Right lobe of liver (tissue), 6 donors: ENCODE measurements at regions not wholly inside any gene's neighbourhood (a gene's known extent, or its start where the extent isn't known, plus 50 kb on each side); places are given as distances from the start of the nearest gene placed in this dataset.

ENCODE experiments used
- ATAC-seq, 4 donors: fragments of 200-7000 bp; cut with Tn5 transposase; one replicate each; pipeline ENCODE4 v1.9.1; 2020; ENCODE audit warnings: mild to moderate bottlenecking in 4 of 4, moderate library complexity in 4 of 4
- DNase-seq, 3 donors: peaks; one replicate each; pipeline ENCODE4 v3.0.0-alpha.2; 2020
- H3K27ac ChIP-seq, 3 donors: fragments of 200-600 bp; one replicate each; pipeline ENCODE4 v1.8.0; 2022
- H3K27me3 ChIP-seq, 2 donors: fragments of 200-600 bp; one replicate each; pipeline ENCODE4 v1.8.0; 2022
- H3K36me3 ChIP-seq, 4 donors: fragments of 200-600 bp; sonication (generic) in 1 of 4; one replicate each; pipeline versions ENCODE4 v1.5.1 to v1.8.0; 2017 to 2022; ENCODE audit warnings: control low read depth in 1 of 4
- H3K4me1 ChIP-seq, 4 donors: fragments of 200-600 bp; sonication (generic) in 1 of 4; one replicate each; pipeline versions ENCODE4 v1.5.1 to v1.8.0; 2017 to 2022; ENCODE audit warnings: control low read depth in 1 of 4
- H3K4me3 ChIP-seq, 3 donors: fragments of 200-600 bp; one replicate each; pipeline ENCODE4 v1.8.0; 2022
- H3K9me3 ChIP-seq, 4 donors: fragments of 200-600 bp; sonication (generic) in 1 of 4; one replicate each; pipeline versions ENCODE4 v1.5.1 to v1.8.0; 2017 to 2022; ENCODE audit warnings: control low read depth in 1 of 4
- POLR2A ChIP-seq: fragments of 450-650 bp; IDR thresholded peaks from one replicate; pipeline ENCODE4 v1.6.1; 2017; ENCODE audit warnings: antibody characterized with exemption, mild to moderate bottlenecking
- WGBS: methylation state at CpG from one replicate; pipeline ENCODE4 v1.1.6; 2018; ENCODE audit warnings: low coverage, low lambda C conversion rate; ENCODE audit not compliant: insufficient coverage; ENCODE audit errors: missing lambda C conversion rate; 5-methylcytosine and 5-hydroxymethylcytosine counted together
- intact Hi-C, 2 donors: fragments of 100-400 bp; cut with DNase I; formaldehyde crosslinking; loops; one replicate each; pipeline versions ENCODE4 v1.11.2 to v1.14.1; 2022
- TF ChIP-seq, protein P1 (sequence below), 4 donors: fragments of 200-600 bp in 3 of 4; fragments of 450-650 bp in 1 of 4; IDR thresholded peaks; one replicate each; pipeline versions ENCODE4 v1.5.1 to v1.8.0; 2016 to 2022; ENCODE audit warnings: antibody characterized with exemption in 4 of 4, mild to moderate bottlenecking in 2 of 4
- donor health status: DM: no; HTN: yes; CAD: no.
- donor health status: DM: no; HTN: no; CAD: no.
- donor health status: DM: no; HTN: no; CAD: no.
- donor health status: DM: no; HTN: yes; CAD: no.
- donor health status: DM: no; HTN: yes; CAD: no.

DNA sequence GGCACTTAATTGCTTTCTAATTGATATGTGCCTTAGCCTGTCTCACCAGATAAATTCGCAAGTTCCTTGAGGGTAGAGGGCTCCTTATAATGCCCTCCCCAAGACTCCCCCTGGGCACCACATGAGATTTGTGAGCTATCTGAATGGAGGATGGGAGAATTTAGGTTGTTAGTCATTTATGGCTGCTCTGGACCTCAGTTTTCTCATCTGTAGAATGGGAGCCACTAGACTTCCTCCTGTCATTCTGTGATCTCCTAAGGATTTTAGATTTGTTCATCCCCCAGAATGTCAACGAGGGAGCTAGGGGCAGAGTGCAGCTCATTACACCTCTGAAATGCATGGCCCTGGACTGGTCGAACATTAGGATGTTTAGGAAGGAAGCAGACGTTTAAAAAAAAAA, 294.6 kb downstream of the MIAT start:
- no peak for DNase-seq
- Histone ChIP-seq H3K36me3 (no peaks in the 10 kb centered on the region), H3K9me3 (no peaks in the 10 kb centered on the region), H3K4me1 (no peaks in the 10 kb centered on the region), H3K27ac (no peak overlapping the region), H3K4me3 (no peak overlapping the region), H3K27me3 (no peaks in the 10 kb centered on the region)
- TF ChIP-seq, protein P1, sequence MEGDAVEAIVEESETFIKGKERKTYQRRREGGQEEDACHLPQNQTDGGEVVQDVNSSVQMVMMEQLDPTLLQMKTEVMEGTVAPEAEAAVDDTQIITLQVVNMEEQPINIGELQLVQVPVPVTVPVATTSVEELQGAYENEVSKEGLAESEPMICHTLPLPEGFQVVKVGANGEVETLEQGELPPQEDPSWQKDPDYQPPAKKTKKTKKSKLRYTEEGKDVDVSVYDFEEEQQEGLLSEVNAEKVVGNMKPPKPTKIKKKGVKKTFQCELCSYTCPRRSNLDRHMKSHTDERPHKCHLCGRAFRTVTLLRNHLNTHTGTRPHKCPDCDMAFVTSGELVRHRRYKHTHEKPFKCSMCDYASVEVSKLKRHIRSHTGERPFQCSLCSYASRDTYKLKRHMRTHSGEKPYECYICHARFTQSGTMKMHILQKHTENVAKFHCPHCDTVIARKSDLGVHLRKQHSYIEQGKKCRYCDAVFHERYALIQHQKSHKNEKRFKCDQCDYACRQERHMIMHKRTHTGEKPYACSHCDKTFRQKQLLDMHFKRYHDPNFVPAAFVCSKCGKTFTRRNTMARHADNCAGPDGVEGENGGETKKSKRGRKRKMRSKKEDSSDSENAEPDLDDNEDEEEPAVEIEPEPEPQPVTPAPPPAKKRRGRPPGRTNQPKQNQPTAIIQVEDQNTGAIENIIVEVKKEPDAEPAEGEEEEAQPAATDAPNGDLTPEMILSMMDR (IDR thresholded peaks at IDR 0.05), result no peak
- TF ChIP-seq POLR2A, result no peak
- no peak for ATAC-seq
- WGBS, result 27% methylated on average over 4 of the region's 4 CpGs
- intact Hi-C loops, result no loop called here

DNA sequence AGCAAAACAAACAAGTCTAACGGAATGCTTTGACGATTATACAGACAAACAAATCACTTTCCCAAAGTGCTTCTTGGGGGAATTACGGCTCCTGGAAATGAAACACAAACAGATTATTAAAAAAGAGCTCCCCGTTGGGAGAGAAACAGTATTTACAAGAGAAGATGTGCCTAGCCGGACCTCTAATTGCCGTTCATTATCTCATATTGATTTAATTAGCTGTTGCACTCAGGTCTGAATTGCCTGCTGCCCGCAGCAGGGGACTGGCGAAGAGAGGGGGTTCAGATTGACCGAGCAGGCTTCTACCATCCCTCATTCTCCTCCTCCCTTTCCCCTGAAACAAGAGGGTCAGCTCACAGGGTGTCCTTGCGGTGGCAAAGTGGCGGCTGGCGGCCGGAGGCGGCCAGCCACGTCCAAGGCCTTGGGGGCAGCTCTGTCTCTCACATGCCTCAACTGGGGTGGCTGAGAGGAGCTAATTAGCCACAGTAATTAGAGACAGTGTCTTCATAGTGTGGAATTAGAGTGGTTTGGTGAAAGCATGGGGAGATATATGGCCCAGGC, 295.1 kb downstream of the MIAT start:
- Histone ChIP-seq H3K4me1 (no peaks in the 10 kb centered on the region), H3K9me3 (no peaks in the 10 kb centered on the region), H3K27ac (no peak overlapping the region), H3K36me3 (no peaks in the 10 kb centered on the region), H3K27me3 (no peaks in the 10 kb centered on the region), H3K4me3 (no peak overlapping the region)
- ATAC-seq (no peak), DNase-seq (no peak)
- intact Hi-C loops, result no loop called here
- WGBS, result 10% methylated on average over 15 of the region's 15 CpGs
- TF ChIP-seq, protein P1 (IDR thresholded peaks at IDR 0.05), result no peak
- TF ChIP-seq POLR2A, result no peak

DNA sequence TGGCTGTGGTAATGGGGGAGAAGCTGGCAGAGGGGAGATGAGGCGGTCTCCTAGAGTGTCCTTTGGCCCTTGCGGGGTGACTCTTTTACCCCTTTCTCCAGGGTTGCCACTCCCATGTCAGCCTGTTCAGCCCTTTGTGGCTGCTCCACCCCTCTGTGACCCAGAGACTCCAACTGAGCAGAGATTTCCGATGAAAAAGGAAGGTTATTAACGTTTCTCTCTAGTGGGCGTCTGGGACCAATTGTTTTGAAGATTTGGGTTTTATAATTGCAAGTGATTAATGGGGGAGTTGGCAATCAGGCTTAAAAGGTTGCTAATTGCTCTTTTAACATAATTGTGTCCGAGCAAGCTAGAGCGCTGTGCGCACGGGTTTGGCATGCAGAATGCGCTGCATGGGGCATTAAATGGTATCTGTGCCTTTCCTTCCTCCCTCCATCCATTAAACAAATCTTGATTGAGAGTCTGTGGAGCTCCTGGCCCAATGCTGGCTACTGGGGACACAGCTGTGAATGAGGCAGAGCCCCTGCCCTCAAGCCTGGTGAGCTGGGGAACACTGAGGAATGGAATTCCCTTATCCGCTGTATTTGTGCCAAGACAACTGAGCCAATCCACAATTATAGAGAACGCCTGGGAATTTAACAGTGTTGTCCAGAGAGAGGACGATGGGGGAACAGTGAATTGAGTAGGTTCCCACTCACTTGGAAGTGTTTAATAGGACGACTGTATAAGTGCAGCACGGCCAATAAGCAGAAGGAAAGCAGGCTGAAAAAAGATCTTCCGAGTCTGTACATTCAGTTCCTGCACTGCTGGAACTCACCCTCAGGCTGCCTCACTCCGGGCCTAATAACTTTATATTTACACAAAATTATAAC, 295.9 kb downstream of the MIAT start:
- intact Hi-C loops, result no loop called here
- H3K36me3 ChIP-seq, result no peaks in the 10 kb centered on the region
- ATAC-seq (no peak), DNase-seq (no peak)
- no peaks in the 10 kb centered on the region for H3K9me3 ChIP-seq
- no peak overlapping the region for H3K27ac ChIP-seq
- no peak for TF ChIP-seq POLR2A
- TF ChIP-seq, protein P1 (IDR thresholded peaks at IDR 0.05), result no peak
- H3K27me3 ChIP-seq, result no peaks in the 10 kb centered on the region
- H3K4me3 ChIP-seq, result no peak overlapping the region
- no peaks in the 10 kb centered on the region for H3K4me1 ChIP-seq
- 16% methylated on average over 16 of the region's 17 CpGs for WGBS

DNA sequence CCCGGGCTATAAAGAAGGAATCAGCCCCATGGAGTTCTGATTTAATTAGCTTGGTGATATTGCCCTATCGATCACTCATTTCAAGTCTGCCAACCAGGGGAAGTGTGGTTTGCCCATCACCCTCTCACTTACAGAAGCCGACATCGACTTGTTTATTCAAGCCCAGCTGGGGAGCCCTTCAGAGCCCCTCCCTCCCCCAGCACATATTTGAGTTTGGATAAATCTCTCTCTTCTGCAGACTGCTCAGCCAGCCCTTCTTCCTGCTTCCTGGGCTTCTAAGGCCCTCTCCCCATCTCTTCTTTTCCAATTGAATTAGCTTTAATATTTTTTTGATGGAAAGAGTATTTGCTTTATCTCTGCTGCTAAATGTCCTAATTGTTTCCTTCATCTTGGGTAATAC, 299.0 kb downstream of the MIAT start:
- WGBS, result 0% methylated on average over 3 of the region's 4 CpGs
- H3K36me3 ChIP-seq, result no peaks in the 10 kb centered on the region
- no peak for DNase-seq
- no peaks in the 10 kb centered on the region for H3K27me3 ChIP-seq
- H3K4me1 ChIP-seq, result no peaks in the 10 kb centered on the region
- no peak for ATAC-seq
- no peak overlapping the region for H3K4me3 ChIP-seq
- TF ChIP-seq, protein P1 (IDR thresholded peaks at IDR 0.05), result no peak
- TF ChIP-seq POLR2A, result no peak
- H3K27ac ChIP-seq, result no peak overlapping the region
- no peaks in the 10 kb centered on the region for H3K9me3 ChIP-seq
- intact Hi-C loops, result no loop called here
